ENCODE measurements at regions not wholly inside any gene's neighbourhood (a gene's known extent, or its start where the extent isn't known, plus 50 kb on each side); places are given as distances from the start of the nearest gene placed in this dataset.

DNA sequence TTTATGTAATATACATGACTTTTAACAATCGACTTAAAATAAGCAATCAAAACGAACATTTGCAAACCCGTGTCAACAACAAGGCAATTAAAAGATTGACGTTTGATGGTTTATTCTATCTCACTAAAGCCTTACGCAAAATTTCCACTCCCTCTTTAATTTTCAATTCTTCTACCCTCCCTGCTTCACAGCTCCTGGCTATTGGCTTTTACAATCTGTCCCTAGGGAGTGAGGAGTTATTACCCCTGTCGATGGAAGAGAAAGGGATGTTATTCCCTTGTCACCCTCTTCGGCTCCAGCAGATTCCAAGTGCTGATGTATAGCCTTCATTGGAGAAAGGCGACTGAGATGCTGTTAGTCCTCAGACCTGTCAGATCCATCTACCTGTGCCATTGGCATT, 161.3 kb downstream of the ZNF281 start:
- WGBS, result 85% methylated on average over 8 of the region's 8 CpGs
- no peak overlapping the region for H3K27ac ChIP-seq (ENCODE audit: low read depth in 1 of 2, low read length in 2 of 2)

DNA sequence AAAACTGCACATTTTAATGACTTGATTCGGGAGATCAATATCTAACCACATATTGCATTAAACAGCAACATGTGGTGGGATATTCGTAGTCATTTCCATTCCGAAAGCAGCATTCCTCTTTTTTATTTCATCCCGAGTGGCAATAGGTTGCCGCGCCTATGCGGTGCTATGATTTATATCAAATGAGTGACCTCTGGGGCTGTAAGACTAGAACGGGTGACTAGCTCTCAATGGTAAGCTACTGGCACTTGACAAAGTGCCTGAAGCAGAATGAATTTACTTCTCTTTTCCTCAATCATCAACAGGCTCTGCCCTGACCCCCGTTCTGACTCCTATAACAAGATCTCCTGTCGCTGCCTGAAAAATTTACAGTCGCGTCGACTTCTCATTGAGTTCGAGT, 162.3 kb downstream of the ZNF281 start:
- peaks cover 2 to 16% (median 10%) of the 10 kb centered on the region in 4 donors for H3K4me1 ChIP-seq (ENCODE audit: control insufficient read depth in 4 of 4, insufficient read depth in 4 of 4, low read length in 3 of 4)
- no peak for DNase-seq (ENCODE audit: low spot score)
- no peak overlapping the region for H3K4me3 ChIP-seq (ENCODE audit: low read depth in 1 of 3, low read length in 3 of 3)
- no peaks in the 10 kb centered on the region for H3K9me3 ChIP-seq (ENCODE audit: control insufficient read depth in 4 of 4, low read length in 3 of 4)
- no peaks in the 10 kb centered on the region for H3K36me3 ChIP-seq (ENCODE audit: control insufficient read depth in 4 of 4, insufficient read depth in 3 of 4, low read depth in 1 of 4, low read length in 3 of 4)
- WGBS, result 87% methylated on average over 14 of the region's 14 CpGs
- no peak overlapping the region for H3K9ac ChIP-seq (ENCODE audit: low read depth in 1 of 2, low read length in 2 of 2)
- H3K27me3 ChIP-seq (ENCODE audit: control insufficient read depth in 4 of 4, insufficient read depth in 4 of 4, low read length in 3 of 4), result no peaks in the 10 kb centered on the region
- H3K27ac ChIP-seq (ENCODE audit: low read depth in 1 of 2, low read length in 2 of 2), result no peak overlapping the region
- TF ChIP-seq YY1 (IDR thresholded peaks at IDR 0.05) (no peak), GABPA (IDR thresholded peaks at IDR 0.05 in 1 of 2, conservative IDR thresholded peaks at IDR 0.05 in 1 of 2) (no peak), RXRA (IDR thresholded peaks at IDR 0.05) (no peak), TAF1 (conservative IDR thresholded peaks at IDR 0.05) (no peak), RAD21 (IDR thresholded peaks at IDR 0.05) (no peak), FOXA2 (IDR thresholded peaks at IDR 0.05) (no peak), NR2F2 (IDR thresholded peaks at IDR 0.05) (no peak), HNF4G (IDR thresholded peaks at IDR 0.05) (no peak), JUND (IDR thresholded peaks at IDR 0.05) (no peak)
- TF ChIP-seq, protein P1, sequence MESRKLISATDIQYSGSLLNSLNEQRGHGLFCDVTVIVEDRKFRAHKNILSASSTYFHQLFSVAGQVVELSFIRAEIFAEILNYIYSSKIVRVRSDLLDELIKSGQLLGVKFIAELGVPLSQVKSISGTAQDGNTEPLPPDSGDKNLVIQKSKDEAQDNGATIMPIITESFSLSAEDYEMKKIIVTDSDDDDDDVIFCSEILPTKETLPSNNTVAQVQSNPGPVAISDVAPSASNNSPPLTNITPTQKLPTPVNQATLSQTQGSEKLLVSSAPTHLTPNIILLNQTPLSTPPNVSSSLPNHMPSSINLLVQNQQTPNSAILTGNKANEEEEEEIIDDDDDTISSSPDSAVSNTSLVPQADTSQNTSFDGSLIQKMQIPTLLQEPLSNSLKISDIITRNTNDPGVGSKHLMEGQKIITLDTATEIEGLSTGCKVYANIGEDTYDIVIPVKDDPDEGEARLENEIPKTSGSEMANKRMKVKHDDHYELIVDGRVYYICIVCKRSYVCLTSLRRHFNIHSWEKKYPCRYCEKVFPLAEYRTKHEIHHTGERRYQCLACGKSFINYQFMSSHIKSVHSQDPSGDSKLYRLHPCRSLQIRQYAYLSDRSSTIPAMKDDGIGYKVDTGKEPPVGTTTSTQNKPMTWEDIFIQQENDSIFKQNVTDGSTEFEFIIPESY (IDR thresholded peaks at IDR 0.05), result no peak
- TF ChIP-seq, protein P2, sequence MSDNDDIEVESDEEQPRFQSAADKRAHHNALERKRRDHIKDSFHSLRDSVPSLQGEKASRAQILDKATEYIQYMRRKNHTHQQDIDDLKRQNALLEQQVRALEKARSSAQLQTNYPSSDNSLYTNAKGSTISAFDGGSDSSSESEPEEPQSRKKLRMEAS (IDR thresholded peaks at IDR 0.05), result no peak

More for the DNA sequence above, 161.3 kb downstream of the ZNF281 start:
- Histone ChIP-seq H3K36me3 (ENCODE audit: control insufficient read depth in 4 of 4, insufficient read depth in 3 of 4, low read depth in 1 of 4, low read length in 3 of 4) (no peaks in the 10 kb centered on the region), H3K9me3 (ENCODE audit: control insufficient read depth in 4 of 4, low read length in 3 of 4) (no peaks in the 10 kb centered on the region), H3K4me1 (ENCODE audit: control insufficient read depth in 4 of 4, insufficient read depth in 4 of 4, low read length in 3 of 4) (peaks cover 1 to 9% (median 4%) of the 10 kb centered on the region in 4 donors), H3K9ac (ENCODE audit: low read depth in 1 of 2, low read length in 2 of 2) (no peak overlapping the region), H3K27me3 (ENCODE audit: control insufficient read depth in 4 of 4, insufficient read depth in 4 of 4, low read length in 3 of 4) (no peaks in the 10 kb centered on the region), H3K4me3 (ENCODE audit: low read depth in 1 of 3, low read length in 3 of 3) (no peak overlapping the region)
- TF ChIP-seq, protein P2 (IDR thresholded peaks at IDR 0.05), result no peak
- TF ChIP-seq, protein P1 (IDR thresholded peaks at IDR 0.05), result no peak
- TF ChIP-seq GABPA (IDR thresholded peaks at IDR 0.05 in 1 of 2, conservative IDR thresholded peaks at IDR 0.05 in 1 of 2) (no peak), EGR1 (IDR thresholded peaks at IDR 0.05; ENCODE audit: low read depth in 2 of 2) (no peak), SP1 (IDR thresholded peaks at IDR 0.05) (no peak), HNF4G (IDR thresholded peaks at IDR 0.05) (no peak), TAF1 (conservative IDR thresholded peaks at IDR 0.05) (no peak), YY1 (IDR thresholded peaks at IDR 0.05) (no peak), FOXA1 (IDR thresholded peaks at IDR 0.05) (no peak), HNF4A (conservative IDR thresholded peaks at IDR 0.05) (no peak), RAD21 (IDR thresholded peaks at IDR 0.05) (no peak), RXRA (IDR thresholded peaks at IDR 0.05) (no peak), NR2F2 (IDR thresholded peaks at IDR 0.05) (no peak), FOXA2 (IDR thresholded peaks at IDR 0.05) (no peak), JUND (IDR thresholded peaks at IDR 0.05) (no peak)
- TF ChIP-seq, protein P3, sequence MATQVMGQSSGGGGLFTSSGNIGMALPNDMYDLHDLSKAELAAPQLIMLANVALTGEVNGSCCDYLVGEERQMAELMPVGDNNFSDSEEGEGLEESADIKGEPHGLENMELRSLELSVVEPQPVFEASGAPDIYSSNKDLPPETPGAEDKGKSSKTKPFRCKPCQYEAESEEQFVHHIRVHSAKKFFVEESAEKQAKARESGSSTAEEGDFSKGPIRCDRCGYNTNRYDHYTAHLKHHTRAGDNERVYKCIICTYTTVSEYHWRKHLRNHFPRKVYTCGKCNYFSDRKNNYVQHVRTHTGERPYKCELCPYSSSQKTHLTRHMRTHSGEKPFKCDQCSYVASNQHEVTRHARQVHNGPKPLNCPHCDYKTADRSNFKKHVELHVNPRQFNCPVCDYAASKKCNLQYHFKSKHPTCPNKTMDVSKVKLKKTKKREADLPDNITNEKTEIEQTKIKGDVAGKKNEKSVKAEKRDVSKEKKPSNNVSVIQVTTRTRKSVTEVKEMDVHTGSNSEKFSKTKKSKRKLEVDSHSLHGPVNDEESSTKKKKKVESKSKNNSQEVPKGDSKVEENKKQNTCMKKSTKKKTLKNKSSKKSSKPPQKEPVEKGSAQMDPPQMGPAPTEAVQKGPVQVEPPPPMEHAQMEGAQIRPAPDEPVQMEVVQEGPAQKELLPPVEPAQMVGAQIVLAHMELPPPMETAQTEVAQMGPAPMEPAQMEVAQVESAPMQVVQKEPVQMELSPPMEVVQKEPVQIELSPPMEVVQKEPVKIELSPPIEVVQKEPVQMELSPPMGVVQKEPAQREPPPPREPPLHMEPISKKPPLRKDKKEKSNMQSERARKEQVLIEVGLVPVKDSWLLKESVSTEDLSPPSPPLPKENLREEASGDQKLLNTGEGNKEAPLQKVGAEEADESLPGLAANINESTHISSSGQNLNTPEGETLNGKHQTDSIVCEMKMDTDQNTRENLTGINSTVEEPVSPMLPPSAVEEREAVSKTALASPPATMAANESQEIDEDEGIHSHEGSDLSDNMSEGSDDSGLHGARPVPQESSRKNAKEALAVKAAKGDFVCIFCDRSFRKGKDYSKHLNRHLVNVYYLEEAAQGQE (IDR thresholded peaks at IDR 0.05), result no peak
- TF ChIP-seq, protein P4, sequence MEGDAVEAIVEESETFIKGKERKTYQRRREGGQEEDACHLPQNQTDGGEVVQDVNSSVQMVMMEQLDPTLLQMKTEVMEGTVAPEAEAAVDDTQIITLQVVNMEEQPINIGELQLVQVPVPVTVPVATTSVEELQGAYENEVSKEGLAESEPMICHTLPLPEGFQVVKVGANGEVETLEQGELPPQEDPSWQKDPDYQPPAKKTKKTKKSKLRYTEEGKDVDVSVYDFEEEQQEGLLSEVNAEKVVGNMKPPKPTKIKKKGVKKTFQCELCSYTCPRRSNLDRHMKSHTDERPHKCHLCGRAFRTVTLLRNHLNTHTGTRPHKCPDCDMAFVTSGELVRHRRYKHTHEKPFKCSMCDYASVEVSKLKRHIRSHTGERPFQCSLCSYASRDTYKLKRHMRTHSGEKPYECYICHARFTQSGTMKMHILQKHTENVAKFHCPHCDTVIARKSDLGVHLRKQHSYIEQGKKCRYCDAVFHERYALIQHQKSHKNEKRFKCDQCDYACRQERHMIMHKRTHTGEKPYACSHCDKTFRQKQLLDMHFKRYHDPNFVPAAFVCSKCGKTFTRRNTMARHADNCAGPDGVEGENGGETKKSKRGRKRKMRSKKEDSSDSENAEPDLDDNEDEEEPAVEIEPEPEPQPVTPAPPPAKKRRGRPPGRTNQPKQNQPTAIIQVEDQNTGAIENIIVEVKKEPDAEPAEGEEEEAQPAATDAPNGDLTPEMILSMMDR (IDR thresholded peaks at IDR 0.05; ENCODE audit: low read depth, low read length, missing input control), result no peak
- TF ChIP-seq, protein P5, sequence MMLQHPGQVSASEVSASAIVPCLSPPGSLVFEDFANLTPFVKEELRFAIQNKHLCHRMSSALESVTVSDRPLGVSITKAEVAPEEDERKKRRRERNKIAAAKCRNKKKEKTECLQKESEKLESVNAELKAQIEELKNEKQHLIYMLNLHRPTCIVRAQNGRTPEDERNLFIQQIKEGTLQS (IDR thresholded peaks at IDR 0.05), result no peak
- no peak for DNase-seq (ENCODE audit: low spot score)

Data from liver (tissue), 8 donors.